Left lung (tissue), 4 donors: ENCODE measurements at regions not wholly inside any gene's neighbourhood (a gene's known extent, or its start where the extent isn't known, plus 50 kb on each side); places are given as distances from the start of the nearest gene placed in this dataset.
"Not testable (repeated sequence)": the region's sequence is repeated elsewhere in the genome, so short reads cannot be mapped to it uniquely, and the experiment has no call there.

ENCODE experiments used
- ATAC-seq: fragments of 200-7000 bp; cut with Tn5 transposase; one replicate; pipeline ENCODE4 v1.9.1; 2020; ENCODE audit warnings: moderate library complexity
- DNase-seq, 4 donors: peaks; one replicate each; pipeline ENCODE4 v3.0.0-alpha.2; 2013 to 2020
- H3K27ac ChIP-seq, 2 donors: fragments of 200-600 bp; sonication (generic) in 1 of 2; one replicate each; pipeline versions ENCODE4 v1.5.0 to v1.8.0; 2020 to 2021
- H3K27me3 ChIP-seq, 2 donors: fragments of 200-600 bp; sonication (generic) in 1 of 2; one replicate each; pipeline versions ENCODE4 v1.5.0 to v1.8.0; 2020 to 2021
- H3K36me3 ChIP-seq, 2 donors: fragments of 200-600 bp; sonication (generic) in 1 of 2; one replicate each; pipeline versions ENCODE4 v1.5.0 to v1.8.0; 2020 to 2021
- H3K4me1 ChIP-seq, 2 donors: fragments of 200-600 bp; one replicate each; pipeline ENCODE4 v1.8.0; 2021
- H3K4me3 ChIP-seq, 2 donors: fragments of 200-600 bp; sonication (generic) in 1 of 2; one replicate each; pipeline versions ENCODE4 v1.5.0 to v1.8.0; 2020 to 2021; ENCODE audit warnings: mild to moderate bottlenecking in 1 of 2
- H3K9me3 ChIP-seq, 2 donors: fragments of 200-600 bp; sonication (generic) in 1 of 2; one replicate each; pipeline versions ENCODE4 v1.5.0 to v1.8.0; 2020 to 2021
- intact Hi-C, 2 donors: fragments of 100-400 bp; cut with DNase I; formaldehyde crosslinking; loops; one replicate each; pipeline versions ENCODE4 v1.11.2 to v1.14.2; 2022
- TF ChIP-seq, protein P1 (sequence below), 2 donors: fragments of 200-600 bp; sonication (generic) in 1 of 2; IDR thresholded peaks; one replicate each; pipeline versions ENCODE4 v1.5.0 to v1.8.0; 2021; ENCODE audit warnings: antibody characterized with exemption in 2 of 2
- donor health status: DM: no; HTN: yes; CAD: no.
- donor health status: DM: no; HTN: no; CAD: no.

DNA sequence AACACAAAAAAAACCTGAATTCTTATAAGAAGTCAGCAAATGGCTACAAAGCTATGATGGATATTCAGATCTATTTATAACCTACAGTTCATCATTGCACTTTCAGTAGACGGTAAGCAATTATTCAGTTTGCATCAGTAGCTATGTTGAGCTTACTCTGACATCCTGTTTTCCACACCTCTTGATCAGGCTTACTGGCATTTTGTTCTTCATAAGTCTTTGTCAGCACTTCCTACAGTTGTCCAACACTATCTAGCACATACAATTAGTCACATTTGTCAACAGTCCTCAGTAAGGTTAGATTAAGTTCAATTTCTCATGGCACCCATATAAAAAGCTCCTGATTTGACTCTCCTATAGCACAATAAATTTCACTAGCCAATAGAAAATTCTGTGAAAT lies 71.2 kb upstream of the ST3GAL6 start:
- no peak for DNase-seq
- Histone ChIP-seq H3K36me3 (no peaks in the 10 kb centered on the region), H3K4me3 (no peak overlapping the region), H3K4me1 (peaks cover 0 to 11% of the 10 kb centered on the region in 2 donors), H3K27ac (no peak overlapping the region), H3K9me3 (peaks cover 0 to 4% of the 10 kb centered on the region in 2 donors), H3K27me3 (no peaks in the 10 kb centered on the region)
- no peak for ATAC-seq
- TF ChIP-seq, protein P1, sequence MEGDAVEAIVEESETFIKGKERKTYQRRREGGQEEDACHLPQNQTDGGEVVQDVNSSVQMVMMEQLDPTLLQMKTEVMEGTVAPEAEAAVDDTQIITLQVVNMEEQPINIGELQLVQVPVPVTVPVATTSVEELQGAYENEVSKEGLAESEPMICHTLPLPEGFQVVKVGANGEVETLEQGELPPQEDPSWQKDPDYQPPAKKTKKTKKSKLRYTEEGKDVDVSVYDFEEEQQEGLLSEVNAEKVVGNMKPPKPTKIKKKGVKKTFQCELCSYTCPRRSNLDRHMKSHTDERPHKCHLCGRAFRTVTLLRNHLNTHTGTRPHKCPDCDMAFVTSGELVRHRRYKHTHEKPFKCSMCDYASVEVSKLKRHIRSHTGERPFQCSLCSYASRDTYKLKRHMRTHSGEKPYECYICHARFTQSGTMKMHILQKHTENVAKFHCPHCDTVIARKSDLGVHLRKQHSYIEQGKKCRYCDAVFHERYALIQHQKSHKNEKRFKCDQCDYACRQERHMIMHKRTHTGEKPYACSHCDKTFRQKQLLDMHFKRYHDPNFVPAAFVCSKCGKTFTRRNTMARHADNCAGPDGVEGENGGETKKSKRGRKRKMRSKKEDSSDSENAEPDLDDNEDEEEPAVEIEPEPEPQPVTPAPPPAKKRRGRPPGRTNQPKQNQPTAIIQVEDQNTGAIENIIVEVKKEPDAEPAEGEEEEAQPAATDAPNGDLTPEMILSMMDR (IDR thresholded peaks at IDR 0.05) = no peak
- intact Hi-C loops = no loop called here

DNA sequence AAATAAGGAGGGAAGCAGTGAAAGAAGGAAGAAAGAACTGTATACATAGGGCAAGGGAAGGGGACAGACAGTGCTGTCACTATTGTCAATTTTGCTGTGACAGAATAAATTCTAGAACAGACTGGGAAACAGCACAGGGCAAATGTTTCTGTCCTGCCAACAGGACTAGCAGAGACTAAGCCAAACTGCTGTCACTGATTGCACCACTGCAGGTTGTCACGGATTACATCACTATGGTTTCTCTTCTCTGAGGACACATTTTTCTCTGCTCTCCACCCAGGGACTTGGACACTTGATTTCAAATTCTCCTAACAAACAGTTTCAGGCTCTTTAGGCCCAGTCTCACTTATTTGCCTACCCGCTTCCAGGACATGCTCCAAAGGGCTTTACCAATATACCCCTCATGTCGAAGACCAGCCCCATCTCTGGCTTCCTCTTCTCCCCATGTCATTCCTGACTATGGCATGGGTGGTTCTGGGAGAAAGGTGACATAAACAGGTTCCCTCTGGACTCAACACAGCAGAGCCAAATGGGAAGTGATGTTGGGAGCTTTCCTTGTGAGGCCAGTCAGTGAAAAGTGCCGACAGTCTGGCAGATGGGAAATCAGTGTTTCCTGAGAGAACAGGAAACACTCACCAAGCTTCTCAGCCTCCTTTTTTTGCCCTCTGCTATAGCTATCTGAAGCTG lies 70.2 kb upstream of the ST3GAL6 start:
- Histone ChIP-seq H3K9me3 (no peaks in the 10 kb centered on the region), H3K27ac (peak overlapping the region in 1 of 2 donors; percentile 1), H3K27me3 (no peaks in the 10 kb centered on the region), H3K4me1 (peaks cover 0 to 11% of the 10 kb centered on the region in 2 donors), H3K36me3 (no peaks in the 10 kb centered on the region), H3K4me3 (no peak overlapping the region)
- TF ChIP-seq, protein P1 (IDR thresholded peaks at IDR 0.05) = no peak
- no peak for ATAC-seq
- no peak for DNase-seq
- intact Hi-C loops = no loop called here

DNA sequence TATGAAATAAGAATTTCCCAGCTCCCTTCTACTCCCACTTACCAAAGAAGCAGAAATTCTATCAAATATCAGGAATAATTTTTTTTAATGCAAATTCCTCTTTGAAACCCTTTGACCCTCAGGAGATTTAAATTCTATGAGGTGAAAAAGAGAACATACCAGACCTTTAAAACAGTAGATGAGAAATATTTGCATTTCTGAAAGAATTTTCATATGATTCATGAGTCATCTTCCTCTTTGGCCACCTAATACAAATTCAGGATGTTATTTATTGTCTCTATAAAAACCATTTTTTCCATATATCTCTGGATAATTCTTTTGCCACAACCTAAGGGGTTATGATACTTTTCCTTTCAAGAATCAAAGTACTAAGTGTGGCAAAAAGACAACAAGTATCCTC lies 67.3 kb upstream of the ST3GAL6 start:
- H3K27ac ChIP-seq = no peak overlapping the region
- intact Hi-C loops = no loop called here
- no peak overlapping the region for H3K4me3 ChIP-seq
- DNase-seq (no peak), ATAC-seq (no peak)
- H3K9me3 ChIP-seq = no peaks in the 10 kb centered on the region
- peaks cover 0 to 11% of the 10 kb centered on the region in 2 donors for H3K4me1 ChIP-seq
- H3K27me3 ChIP-seq = no peaks in the 10 kb centered on the region
- no peaks in the 10 kb centered on the region for H3K36me3 ChIP-seq
- TF ChIP-seq, protein P1 (IDR thresholded peaks at IDR 0.05) = no peak

DNA sequence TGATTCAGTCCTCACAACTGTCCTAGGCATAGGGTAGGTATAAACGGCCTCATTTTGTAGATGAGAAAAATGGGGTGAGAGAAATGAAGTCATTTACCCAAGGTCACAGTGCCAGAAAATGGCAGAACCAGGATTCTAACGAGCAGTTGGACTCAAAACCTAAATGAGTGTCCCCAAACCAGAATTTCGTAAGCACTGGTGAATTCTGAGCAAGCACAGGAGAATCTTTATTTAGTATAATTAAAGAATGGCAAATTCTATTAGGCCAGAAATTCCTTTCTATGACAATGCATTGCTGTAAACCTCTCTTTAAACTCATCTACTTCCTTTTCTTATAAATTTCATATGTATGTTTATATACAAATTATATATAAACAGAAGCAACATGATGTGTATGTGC lies 66.8 kb upstream of the ST3GAL6 start:
- DNase-seq, H3K36me3 ChIP-seq, H3K4me3 ChIP-seq, H3K9me3 ChIP-seq, H3K27ac ChIP-seq, H3K27me3 ChIP-seq, ATAC-seq, intact Hi-C loops: not testable (repeated sequence)
- H3K4me1 ChIP-seq = peaks cover 0 to 11% of the 10 kb centered on the region in 2 donors

DNA sequence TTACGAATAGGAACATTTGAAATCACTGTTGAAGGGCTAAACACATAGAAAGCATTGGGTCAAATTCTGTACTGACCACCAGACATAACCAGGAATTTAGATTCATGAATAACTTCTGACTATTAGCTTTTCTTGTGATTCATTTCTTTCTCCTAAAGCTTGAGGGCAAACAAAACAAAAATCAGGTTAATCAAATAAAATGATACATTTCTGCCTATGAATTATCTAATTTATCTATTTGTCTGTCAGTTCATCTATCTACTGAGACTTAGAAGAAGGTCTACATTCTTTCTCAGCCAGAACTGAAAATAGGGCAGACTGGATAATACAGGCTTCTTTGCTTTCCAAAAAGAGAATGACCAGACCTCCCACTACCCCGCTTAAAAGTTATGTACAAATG lies 65.9 kb upstream of the ST3GAL6 start:
- Histone ChIP-seq H3K9me3 (no peaks in the 10 kb centered on the region), H3K4me1 (peaks cover 0 to 10% of the 10 kb centered on the region in 2 donors), H3K36me3 (no peaks in the 10 kb centered on the region), H3K4me3 (no peak overlapping the region), H3K27ac (no peak overlapping the region), H3K27me3 (no peaks in the 10 kb centered on the region)
- intact Hi-C loops = no loop called here
- DNase-seq (no peak), ATAC-seq (no peak)
- TF ChIP-seq, protein P1 (IDR thresholded peaks at IDR 0.05) = no peak

DNA sequence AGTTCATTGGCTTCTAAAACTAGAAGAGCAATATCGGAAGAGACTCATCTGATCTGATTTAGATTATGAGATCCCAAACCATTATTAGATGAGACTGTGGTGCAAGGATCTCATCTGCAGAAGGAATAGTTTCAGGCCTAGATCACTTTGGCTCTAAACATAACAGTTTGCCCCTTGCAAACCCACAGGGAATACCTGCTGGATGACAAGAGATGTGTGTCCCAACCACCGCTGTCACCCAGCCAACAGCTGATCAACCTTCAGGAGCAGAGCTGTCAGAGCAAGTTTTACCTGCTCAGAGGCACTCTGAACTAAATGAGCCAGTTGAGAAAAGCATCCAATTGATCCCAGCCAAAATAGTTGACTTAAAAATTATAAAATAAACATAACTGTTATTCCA lies 64.0 kb upstream of the ST3GAL6 start:
- Histone ChIP-seq H3K4me1 (no peaks in the 10 kb centered on the region), H3K27ac (no peak overlapping the region), H3K4me3 (no peak overlapping the region), H3K36me3 (no peaks in the 10 kb centered on the region), H3K27me3 (no peaks in the 10 kb centered on the region), H3K9me3 (no peaks in the 10 kb centered on the region)
- ATAC-seq (no peak), DNase-seq (no peak)
- TF ChIP-seq, protein P1 (IDR thresholded peaks at IDR 0.05) = no peak
- intact Hi-C loops = no loop called here
